ENCODE measurements at regions not wholly inside any gene's neighbourhood (a gene's known extent, or its start where the extent isn't known, plus 50 kb on each side); places are given as distances from the start of the nearest gene placed in this dataset.

- no peaks in the 10 kb centered on the region for H3K4me1 Mint-ChIP-seq (ENCODE audit: low read depth, unreplicated experiment)
- no peak overlapping the region for H3K4me3 Mint-ChIP-seq (ENCODE audit: unreplicated experiment)
- no peaks in the 10 kb centered on the region for H3K27me3 Mint-ChIP-seq (ENCODE audit: unreplicated experiment)
- no peak overlapping the region for H3K27ac Mint-ChIP-seq (ENCODE audit: unreplicated experiment)
- no peak for TF ChIP-seq CTCF (IDR thresholded peaks at IDR 0.05; ENCODE audit: partially characterized antibody, unreplicated experiment)
- DNase-seq: no peak
- peaks cover 3% of the 10 kb centered on the region for H3K9me3 Mint-ChIP-seq (ENCODE audit: unreplicated experiment)
- H3K36me3 Mint-ChIP-seq (ENCODE audit: unreplicated experiment): no peaks in the 10 kb centered on the region
Observed at GRCh38 chr3:30344288-30344687, 262.1 kb upstream of the TGFBR2 start.

DNA sequence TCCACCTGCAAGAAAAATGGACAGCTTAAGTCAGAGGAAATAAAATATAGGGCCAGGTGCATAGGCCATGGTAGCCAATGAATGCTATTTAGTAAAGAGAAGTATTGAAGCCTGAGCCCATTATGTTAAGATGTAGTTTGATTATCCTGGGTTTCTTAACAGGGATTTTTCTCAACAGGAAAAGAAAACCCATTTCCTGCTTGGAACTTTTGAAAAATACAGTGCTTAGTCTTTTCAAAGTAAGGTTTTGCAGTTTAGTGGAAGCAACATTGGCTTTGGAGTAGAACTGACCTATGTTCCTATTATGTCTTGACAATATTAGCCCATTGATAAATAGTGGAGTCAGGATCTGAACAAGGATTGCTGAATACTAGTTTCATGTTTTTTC lies 259.5 kb upstream of the TGFBR2 start:
- DNase-seq: no peak
- Mint-ChIP-seq H3K4me3 (ENCODE audit: unreplicated experiment) (no peak overlapping the region), H3K36me3 (ENCODE audit: unreplicated experiment) (no peaks in the 10 kb centered on the region), H3K27ac (ENCODE audit: unreplicated experiment) (no peak overlapping the region), H3K9me3 (ENCODE audit: unreplicated experiment) (peaks cover 2% of the 10 kb centered on the region), H3K27me3 (ENCODE audit: unreplicated experiment) (no peaks in the 10 kb centered on the region), H3K4me1 (ENCODE audit: low read depth, unreplicated experiment) (no peaks in the 10 kb centered on the region)
- TF ChIP-seq CTCF (IDR thresholded peaks at IDR 0.05; ENCODE audit: partially characterized antibody, unreplicated experiment): no peak

- Mint-ChIP-seq H3K27me3 (ENCODE audit: unreplicated experiment) (no peaks in the 10 kb centered on the region), H3K9me3 (ENCODE audit: unreplicated experiment) (peaks cover 2% of the 10 kb centered on the region), H3K36me3 (ENCODE audit: unreplicated experiment) (no peaks in the 10 kb centered on the region), H3K4me3 (ENCODE audit: unreplicated experiment) (no peak overlapping the region), H3K27ac (ENCODE audit: unreplicated experiment) (no peak overlapping the region), H3K4me1 (ENCODE audit: low read depth, unreplicated experiment) (no peaks in the 10 kb centered on the region)
- no peak for TF ChIP-seq CTCF (IDR thresholded peaks at IDR 0.05; ENCODE audit: partially characterized antibody, unreplicated experiment)
- DNase-seq: no peak
Observed at GRCh38 chr3:30347679-30348216, 258.7 kb upstream of the TGFBR2 start.

DNA sequence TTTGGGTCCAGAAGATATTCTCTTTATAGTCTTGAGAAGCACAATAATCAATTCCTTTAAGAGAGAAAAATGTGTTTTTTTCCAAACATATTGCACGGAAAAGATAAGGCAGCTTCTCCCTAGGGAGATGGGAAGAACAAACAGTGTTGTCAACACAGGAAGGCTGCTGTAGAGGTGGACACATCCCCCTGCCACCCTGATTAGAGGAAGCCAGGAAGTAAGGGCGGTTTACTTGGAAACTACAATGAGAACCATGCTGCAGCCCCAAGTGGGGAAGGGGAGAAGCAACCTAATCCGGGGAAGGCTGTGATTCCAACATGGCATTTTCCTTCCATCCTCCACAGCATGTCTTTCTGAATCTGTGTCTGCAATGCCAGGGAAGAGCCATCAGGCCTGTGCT lies 256.9 kb upstream of the TGFBR2 start:
- DNase-seq: no peak

GRCh38 chr3:30350011-30350410 lies 256.4 kb upstream of the TGFBR2 start:
- no peak for TF ChIP-seq CTCF (IDR thresholded peaks at IDR 0.05; ENCODE audit: partially characterized antibody, unreplicated experiment)
- no peaks in the 10 kb centered on the region for H3K27me3 Mint-ChIP-seq (ENCODE audit: unreplicated experiment)
- H3K27ac Mint-ChIP-seq (ENCODE audit: unreplicated experiment): no peak overlapping the region
- H3K4me1 Mint-ChIP-seq (ENCODE audit: low read depth, unreplicated experiment): peaks cover 3% of the 10 kb centered on the region
- no peak overlapping the region for H3K4me3 Mint-ChIP-seq (ENCODE audit: unreplicated experiment)
- no peak for DNase-seq
- H3K9me3 Mint-ChIP-seq (ENCODE audit: unreplicated experiment): peaks cover 2% of the 10 kb centered on the region
- no peaks in the 10 kb centered on the region for H3K36me3 Mint-ChIP-seq (ENCODE audit: unreplicated experiment)

More for the DNA sequence above, 256.9 kb upstream of the TGFBR2 start:
- Mint-ChIP-seq H3K4me3 (ENCODE audit: unreplicated experiment) (no peak overlapping the region), H3K27me3 (ENCODE audit: unreplicated experiment) (no peaks in the 10 kb centered on the region), H3K36me3 (ENCODE audit: unreplicated experiment) (no peaks in the 10 kb centered on the region), H3K9me3 (ENCODE audit: unreplicated experiment) (peaks cover 2% of the 10 kb centered on the region), H3K27ac (ENCODE audit: unreplicated experiment) (no peak overlapping the region), H3K4me1 (ENCODE audit: low read depth, unreplicated experiment) (peaks cover 3% of the 10 kb centered on the region)
- TF ChIP-seq CTCF (IDR thresholded peaks at IDR 0.05; ENCODE audit: partially characterized antibody, unreplicated experiment): no peak
